ENCODE measurements at regions not wholly inside any gene's neighbourhood (a gene's known extent, or its start where the extent isn't known, plus 50 kb on each side); places are given as distances from the start of the nearest gene placed in this dataset.

DNA sequence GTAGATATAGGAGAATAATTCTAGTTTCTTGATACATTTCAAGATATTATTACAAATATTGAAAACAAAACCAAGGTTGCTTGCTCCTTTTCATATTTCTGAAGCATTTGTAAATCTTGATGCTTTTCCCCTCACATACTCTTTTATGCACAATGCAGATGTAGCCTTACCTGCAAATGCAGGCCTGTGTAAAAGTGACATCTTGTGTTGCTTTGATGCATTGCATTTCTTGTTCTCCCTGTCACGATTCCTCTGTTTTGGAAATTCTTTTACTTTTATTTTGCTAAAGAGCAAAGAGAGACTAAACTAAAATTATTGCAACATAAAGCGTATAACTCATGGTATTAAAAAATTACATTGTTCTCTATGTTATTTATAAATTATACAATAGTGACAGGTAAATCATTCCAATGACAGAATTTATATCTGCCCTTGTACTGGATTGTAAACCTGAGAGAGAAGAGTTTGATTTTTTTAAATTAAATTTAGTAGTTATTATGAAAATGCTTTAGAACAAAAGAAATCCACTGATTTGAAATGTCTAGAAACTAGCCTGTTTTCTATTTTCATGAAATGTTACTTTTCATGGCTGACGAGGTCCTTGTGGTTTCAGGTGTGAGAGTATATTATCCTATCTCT lies 970.0 kb downstream of the MAT2B start:
- Mint-ChIP-seq H3K27ac (no peak overlapping the region), H3K4me1 (peaks cover 7% of the 10 kb centered on the region), H3K27me3 (ENCODE audit: low read depth) (no peaks in the 10 kb centered on the region), H3K36me3 (peaks cover 6% of the 10 kb centered on the region; the same call in 1 of the 2 replicates), H3K9me3 (peaks cover 11% of the 10 kb centered on the region), H3K4me3 (no peak overlapping the region)
- CTCF ChIA-PET: interaction anchor here (1.0 to 1.1 kb wide), 2 partner anchors 10 to 779 kb away, joined by 3 read pairs; no protein-coding TSS in a partner anchor
- DNase-seq (ENCODE audit: low spot score): no peak
- TF ChIP-seq, protein P1, sequence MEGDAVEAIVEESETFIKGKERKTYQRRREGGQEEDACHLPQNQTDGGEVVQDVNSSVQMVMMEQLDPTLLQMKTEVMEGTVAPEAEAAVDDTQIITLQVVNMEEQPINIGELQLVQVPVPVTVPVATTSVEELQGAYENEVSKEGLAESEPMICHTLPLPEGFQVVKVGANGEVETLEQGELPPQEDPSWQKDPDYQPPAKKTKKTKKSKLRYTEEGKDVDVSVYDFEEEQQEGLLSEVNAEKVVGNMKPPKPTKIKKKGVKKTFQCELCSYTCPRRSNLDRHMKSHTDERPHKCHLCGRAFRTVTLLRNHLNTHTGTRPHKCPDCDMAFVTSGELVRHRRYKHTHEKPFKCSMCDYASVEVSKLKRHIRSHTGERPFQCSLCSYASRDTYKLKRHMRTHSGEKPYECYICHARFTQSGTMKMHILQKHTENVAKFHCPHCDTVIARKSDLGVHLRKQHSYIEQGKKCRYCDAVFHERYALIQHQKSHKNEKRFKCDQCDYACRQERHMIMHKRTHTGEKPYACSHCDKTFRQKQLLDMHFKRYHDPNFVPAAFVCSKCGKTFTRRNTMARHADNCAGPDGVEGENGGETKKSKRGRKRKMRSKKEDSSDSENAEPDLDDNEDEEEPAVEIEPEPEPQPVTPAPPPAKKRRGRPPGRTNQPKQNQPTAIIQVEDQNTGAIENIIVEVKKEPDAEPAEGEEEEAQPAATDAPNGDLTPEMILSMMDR (IDR thresholded peaks at IDR 0.05): peak; percentile 25; the same call in 1 of the 2 replicates
- TF ChIP-seq HMGA2 (CRISPR knock-in tag; IDR thresholded peaks at IDR 0.05): no peak
- POLR2A ChIA-PET: no interaction called here
- ATAC-seq: peak; percentile 44; the same call in 1 of the 2 replicates

DNA sequence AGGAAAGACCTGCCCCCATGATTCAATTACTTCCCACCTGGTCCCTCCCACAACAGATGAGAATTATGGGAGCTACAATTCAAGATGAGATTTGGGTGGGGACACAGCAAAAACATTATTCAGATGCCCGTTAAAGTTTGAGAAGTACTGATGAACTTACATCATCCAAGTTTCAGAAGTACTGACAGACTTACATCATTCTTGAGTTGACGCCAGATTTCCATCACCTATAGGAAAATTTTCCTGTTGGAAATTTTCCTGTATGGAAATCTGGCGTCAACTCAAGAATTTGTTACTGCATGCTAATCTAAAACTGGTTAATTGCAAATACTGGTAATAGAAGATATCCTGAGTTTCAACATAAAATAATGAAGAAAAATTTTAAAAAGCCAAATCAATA lies 975.9 kb downstream of the MAT2B start:
- CTCF ChIA-PET: no interaction called here
- Mint-ChIP-seq H3K27ac (no peak overlapping the region), H3K9me3 (peaks cover 6% of the 10 kb centered on the region), H3K27me3 (ENCODE audit: low read depth) (no peaks in the 10 kb centered on the region), H3K4me3 (no peak overlapping the region), H3K4me1 (peaks cover 1% of the 10 kb centered on the region), H3K36me3 (no peaks in the 10 kb centered on the region)
- POLR2A ChIA-PET: no interaction called here
- ATAC-seq: no peak
- DNase-seq (ENCODE audit: low spot score): no peak
- TF ChIP-seq, protein P2, sequence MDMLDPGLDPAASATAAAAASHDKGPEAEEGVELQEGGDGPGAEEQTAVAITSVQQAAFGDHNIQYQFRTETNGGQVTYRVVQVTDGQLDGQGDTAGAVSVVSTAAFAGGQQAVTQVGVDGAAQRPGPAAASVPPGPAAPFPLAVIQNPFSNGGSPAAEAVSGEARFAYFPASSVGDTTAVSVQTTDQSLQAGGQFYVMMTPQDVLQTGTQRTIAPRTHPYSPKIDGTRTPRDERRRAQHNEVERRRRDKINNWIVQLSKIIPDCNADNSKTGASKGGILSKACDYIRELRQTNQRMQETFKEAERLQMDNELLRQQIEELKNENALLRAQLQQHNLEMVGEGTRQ (CRISPR knock-in tag; IDR thresholded peaks at IDR 0.05): no peak
- TF ChIP-seq, protein P3, sequence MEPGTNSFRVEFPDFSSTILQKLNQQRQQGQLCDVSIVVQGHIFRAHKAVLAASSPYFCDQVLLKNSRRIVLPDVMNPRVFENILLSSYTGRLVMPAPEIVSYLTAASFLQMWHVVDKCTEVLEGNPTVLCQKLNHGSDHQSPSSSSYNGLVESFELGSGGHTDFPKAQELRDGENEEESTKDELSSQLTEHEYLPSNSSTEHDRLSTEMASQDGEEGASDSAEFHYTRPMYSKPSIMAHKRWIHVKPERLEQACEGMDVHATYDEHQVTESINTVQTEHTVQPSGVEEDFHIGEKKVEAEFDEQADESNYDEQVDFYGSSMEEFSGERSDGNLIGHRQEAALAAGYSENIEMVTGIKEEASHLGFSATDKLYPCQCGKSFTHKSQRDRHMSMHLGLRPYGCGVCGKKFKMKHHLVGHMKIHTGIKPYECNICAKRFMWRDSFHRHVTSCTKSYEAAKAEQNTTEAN (CRISPR knock-in tag; IDR thresholded peaks at IDR 0.05): no peak
- TF ChIP-seq MYBL2 (CRISPR knock-in tag; IDR thresholded peaks at IDR 0.05): no peak
- TF ChIP-seq, protein P4, sequence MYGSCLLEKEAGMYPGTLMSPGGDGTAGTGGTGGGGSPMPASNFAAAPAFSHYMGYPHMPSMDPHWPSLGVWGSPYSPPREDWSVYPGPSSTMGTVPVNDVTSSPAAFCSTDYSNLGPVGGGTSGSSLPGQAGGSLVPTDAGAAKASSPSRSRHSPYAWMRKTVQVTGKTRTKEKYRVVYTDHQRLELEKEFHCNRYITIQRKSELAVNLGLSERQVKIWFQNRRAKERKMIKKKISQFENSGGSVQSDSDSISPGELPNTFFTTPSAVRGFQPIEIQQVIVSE (CRISPR knock-in tag; IDR thresholded peaks at IDR 0.05; ENCODE audit: borderline replicate concordance): no peak
- TF ChIP-seq MXD4 (CRISPR knock-in tag; IDR thresholded peaks at IDR 0.05; ENCODE audit: borderline replicate concordance): no peak
- TF ChIP-seq, protein P5, sequence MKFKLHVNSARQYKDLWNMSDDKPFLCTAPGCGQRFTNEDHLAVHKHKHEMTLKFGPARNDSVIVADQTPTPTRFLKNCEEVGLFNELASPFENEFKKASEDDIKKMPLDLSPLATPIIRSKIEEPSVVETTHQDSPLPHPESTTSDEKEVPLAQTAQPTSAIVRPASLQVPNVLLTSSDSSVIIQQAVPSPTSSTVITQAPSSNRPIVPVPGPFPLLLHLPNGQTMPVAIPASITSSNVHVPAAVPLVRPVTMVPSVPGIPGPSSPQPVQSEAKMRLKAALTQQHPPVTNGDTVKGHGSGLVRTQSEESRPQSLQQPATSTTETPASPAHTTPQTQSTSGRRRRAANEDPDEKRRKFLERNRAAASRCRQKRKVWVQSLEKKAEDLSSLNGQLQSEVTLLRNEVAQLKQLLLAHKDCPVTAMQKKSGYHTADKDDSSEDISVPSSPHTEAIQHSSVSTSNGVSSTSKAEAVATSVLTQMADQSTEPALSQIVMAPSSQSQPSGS (CRISPR knock-in tag; IDR thresholded peaks at IDR 0.05; ENCODE audit: borderline replicate concordance, low read depth): no peak

DNA sequence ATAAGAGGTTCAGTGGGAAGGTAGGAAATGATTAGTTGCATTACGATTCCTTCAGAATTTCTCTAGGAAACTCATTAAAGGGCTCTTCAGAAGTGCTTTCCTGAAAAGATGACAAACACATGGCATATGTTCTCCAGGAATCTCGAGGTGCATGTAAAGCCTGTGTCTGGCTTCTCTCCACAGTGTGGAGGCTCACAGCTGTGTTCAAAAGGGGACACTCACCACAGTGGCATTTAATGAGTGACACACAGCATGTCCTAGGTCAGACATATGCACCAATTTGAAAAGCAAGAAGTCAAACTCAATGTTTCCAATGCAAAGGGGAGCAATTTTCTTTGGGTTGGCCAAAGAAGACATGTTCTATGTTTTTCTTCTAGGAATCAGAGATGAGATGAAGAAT lies 976.9 kb downstream of the MAT2B start:
- Mint-ChIP-seq H3K36me3 (no peaks in the 10 kb centered on the region), H3K4me1 (no peaks in the 10 kb centered on the region), H3K9me3 (peaks cover 6% of the 10 kb centered on the region), H3K4me3 (no peak overlapping the region), H3K27me3 (ENCODE audit: low read depth) (no peaks in the 10 kb centered on the region), H3K27ac (no peak overlapping the region)
- DNase-seq (ENCODE audit: low spot score) (no peak), ATAC-seq (no peak)
- ChIA-PET CTCF (no interaction called here), POLR2A (no interaction called here)
- no peak for TF ChIP-seq ELF4 (CRISPR knock-in tag; IDR thresholded peaks at IDR 0.05; ENCODE audit: low read depth)
- TF ChIP-seq, protein P6, sequence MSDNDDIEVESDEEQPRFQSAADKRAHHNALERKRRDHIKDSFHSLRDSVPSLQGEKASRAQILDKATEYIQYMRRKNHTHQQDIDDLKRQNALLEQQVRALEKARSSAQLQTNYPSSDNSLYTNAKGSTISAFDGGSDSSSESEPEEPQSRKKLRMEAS (CRISPR knock-in tag; IDR thresholded peaks at IDR 0.05): no peak
- no peak for TF ChIP-seq CREM (CRISPR knock-in tag; IDR thresholded peaks at IDR 0.05)
- TF ChIP-seq TCF7 (CRISPR knock-in tag; IDR thresholded peaks at IDR 0.05; ENCODE audit: low read depth): no peak
- TF ChIP-seq GABPB1 (CRISPR knock-in tag; IDR thresholded peaks at IDR 0.05): no peak
- no peak for TF ChIP-seq MXD4 (CRISPR knock-in tag; IDR thresholded peaks at IDR 0.05; ENCODE audit: borderline replicate concordance)
- no peak for TF ChIP-seq TEAD4 (CRISPR knock-in tag; IDR thresholded peaks at IDR 0.05)
- TF ChIP-seq, protein P7, sequence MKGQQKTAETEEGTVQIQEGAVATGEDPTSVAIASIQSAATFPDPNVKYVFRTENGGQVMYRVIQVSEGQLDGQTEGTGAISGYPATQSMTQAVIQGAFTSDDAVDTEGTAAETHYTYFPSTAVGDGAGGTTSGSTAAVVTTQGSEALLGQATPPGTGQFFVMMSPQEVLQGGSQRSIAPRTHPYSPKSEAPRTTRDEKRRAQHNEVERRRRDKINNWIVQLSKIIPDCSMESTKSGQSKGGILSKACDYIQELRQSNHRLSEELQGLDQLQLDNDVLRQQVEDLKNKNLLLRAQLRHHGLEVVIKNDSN (CRISPR knock-in tag; IDR thresholded peaks at IDR 0.05): no peak
- no peak for TF ChIP-seq TEAD1 (CRISPR knock-in tag; IDR thresholded peaks at IDR 0.05)
- TF ChIP-seq ZNF396 (CRISPR knock-in tag; IDR thresholded peaks at IDR 0.05; ENCODE audit: borderline replicate concordance): no peak
- no peak for TF ChIP-seq SOX15 (CRISPR knock-in tag; IDR thresholded peaks at IDR 0.05)
- TF ChIP-seq, protein P8, sequence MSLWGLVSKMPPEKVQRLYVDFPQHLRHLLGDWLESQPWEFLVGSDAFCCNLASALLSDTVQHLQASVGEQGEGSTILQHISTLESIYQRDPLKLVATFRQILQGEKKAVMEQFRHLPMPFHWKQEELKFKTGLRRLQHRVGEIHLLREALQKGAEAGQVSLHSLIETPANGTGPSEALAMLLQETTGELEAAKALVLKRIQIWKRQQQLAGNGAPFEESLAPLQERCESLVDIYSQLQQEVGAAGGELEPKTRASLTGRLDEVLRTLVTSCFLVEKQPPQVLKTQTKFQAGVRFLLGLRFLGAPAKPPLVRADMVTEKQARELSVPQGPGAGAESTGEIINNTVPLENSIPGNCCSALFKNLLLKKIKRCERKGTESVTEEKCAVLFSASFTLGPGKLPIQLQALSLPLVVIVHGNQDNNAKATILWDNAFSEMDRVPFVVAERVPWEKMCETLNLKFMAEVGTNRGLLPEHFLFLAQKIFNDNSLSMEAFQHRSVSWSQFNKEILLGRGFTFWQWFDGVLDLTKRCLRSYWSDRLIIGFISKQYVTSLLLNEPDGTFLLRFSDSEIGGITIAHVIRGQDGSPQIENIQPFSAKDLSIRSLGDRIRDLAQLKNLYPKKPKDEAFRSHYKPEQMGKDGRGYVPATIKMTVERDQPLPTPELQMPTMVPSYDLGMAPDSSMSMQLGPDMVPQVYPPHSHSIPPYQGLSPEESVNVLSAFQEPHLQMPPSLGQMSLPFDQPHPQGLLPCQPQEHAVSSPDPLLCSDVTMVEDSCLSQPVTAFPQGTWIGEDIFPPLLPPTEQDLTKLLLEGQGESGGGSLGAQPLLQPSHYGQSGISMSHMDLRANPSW (CRISPR knock-in tag; conservative IDR thresholded peaks at IDR 0.05; ENCODE audit: low read depth): no peak
- no peak for TF ChIP-seq SMAD3 (CRISPR knock-in tag; IDR thresholded peaks at IDR 0.05; ENCODE audit: borderline replicate concordance)
- TF ChIP-seq ZNF671 (CRISPR knock-in tag; IDR thresholded peaks at IDR 0.05): no peak
